Keratinocyte (primary cell): ENCODE measurements at regions not wholly inside any gene's neighbourhood (a gene's known extent, or its start where the extent isn't known, plus 50 kb on each side); places are given as distances from the start of the nearest gene placed in this dataset.

Experiments
- DNase-seq: peaks from one replicate; pipeline ENCODE4 v3.0.0-alpha.2; 2011; ENCODE audit warnings: low read depth, missing footprints, low spot score
- FAIRE-seq: peaks from 2 replicates; lab custom pipeline; 2011; peaks lifted over from hg19 to GRCh38; lab: Jason Lieb, UNC
- H2AFZ ChIP-seq: 2 replicates; pipeline ENCODE4 v1.6.0; 2012; ENCODE audit warnings: low read length, control low read depth, inconsistent platforms; ENCODE audit not compliant: control insufficient read depth
- H3K27ac ChIP-seq: 2 replicates; pipeline ENCODE4 v1.5.1; 2011; ENCODE audit warnings: low read length; ENCODE audit not compliant: control insufficient read depth, insufficient read depth
- H3K27me3 ChIP-seq: 3 replicates; pipeline ENCODE4 v1.6.0; 2011; ENCODE audit warnings: low read length; ENCODE audit not compliant: control insufficient read depth, insufficient read depth; ENCODE audit errors: extremely low read depth
- H3K36me3 ChIP-seq, 2 experiments: 2 replicates in 1 of 2; 3 replicates in 1 of 2; pipeline ENCODE4 v1.5.1; 2011; ENCODE audit warnings: low read length in 2 of 2, mild to moderate bottlenecking in 1 of 2; ENCODE audit not compliant: control insufficient read depth in 2 of 2, insufficient read depth in 2 of 2; ENCODE audit errors: extremely low read depth in 1 of 2
- H3K4me1 ChIP-seq: 3 replicates; pipeline ENCODE4 v1.5.1; 2011; ENCODE audit warnings: low read length; ENCODE audit not compliant: control insufficient read depth, insufficient read depth; ENCODE audit errors: extremely low read depth
- H3K4me2 ChIP-seq: 3 replicates; pipeline ENCODE4 v1.6.0; 2011; ENCODE audit warnings: low read depth, low read length; ENCODE audit not compliant: control insufficient read depth, insufficient read depth; ENCODE audit errors: extremely low read depth
- H3K4me3 ChIP-seq, 3 experiments: fragments of 200-600 bp in 1 of 3; sonication (generic) in 1 of 3; 2 replicates in 2 of 3; 3 replicates in 1 of 3; pipeline ENCODE4 v1.5.1; 2011 to 2016; ENCODE audit warnings: low read length in 3 of 3, mild to moderate bottlenecking in 3 of 3, control low read depth in 2 of 3, inconsistent platforms in 1 of 3, low read depth in 1 of 3, mixed read lengths in 1 of 3, mixed run types in 1 of 3, moderate library complexity in 1 of 3; ENCODE audit not compliant: control insufficient read depth in 2 of 3, insufficient read depth in 2 of 3; ENCODE audit errors: extremely low read depth in 1 of 3
- H3K79me2 ChIP-seq: 2 replicates; pipeline ENCODE4 v1.6.0; 2012; ENCODE audit warnings: low read length; ENCODE audit not compliant: control insufficient read depth, insufficient read depth
- H3K9ac ChIP-seq: 3 replicates; pipeline ENCODE4 v1.6.0; 2011; ENCODE audit warnings: low read length; ENCODE audit not compliant: control insufficient read depth, insufficient read depth; ENCODE audit errors: extremely low read depth
- H3K9me1 ChIP-seq: 3 replicates; pipeline ENCODE4 v1.6.0; 2011; ENCODE audit warnings: low read length; ENCODE audit not compliant: control insufficient read depth, insufficient read depth; ENCODE audit errors: extremely low read depth
- H3K9me3 ChIP-seq: 2 replicates; pipeline ENCODE4 v1.5.1; 2012; ENCODE audit warnings: low read depth, low read length; ENCODE audit not compliant: control insufficient read depth
- H4K20me1 ChIP-seq: 3 replicates; pipeline ENCODE4 v1.6.0; 2011; ENCODE audit warnings: low read length; ENCODE audit not compliant: control insufficient read depth, insufficient read depth; ENCODE audit errors: extremely low read depth
- CTCF ChIP-seq, 3 experiments: IDR thresholded peaks in 1 of 3; conservative IDR thresholded peaks in 1 of 3; optimal IDR thresholded peaks in 1 of 3; 2 replicates in 2 of 3; 3 replicates in 1 of 3; pipeline versions ENCODE3 to v1.5.1; 2011; ENCODE audit warnings: low read length in 3 of 3, mild to moderate bottlenecking in 3 of 3, moderate library complexity in 2 of 3, control low read depth in 1 of 3, inconsistent platforms in 1 of 3; ENCODE audit not compliant: insufficient read depth in 2 of 3; ENCODE audit errors: extremely low read depth in 1 of 3
- EZH2 ChIP-seq: IDR thresholded peaks from one replicate; pipeline ENCODE4 v1.6.1; 2012; ENCODE audit warnings: inconsistent platforms, mild to moderate bottlenecking, low read length, moderate library complexity
- dilution Hi-C: fragments of 300-500 bp; cut with MboI; formaldehyde crosslinking; loops from one replicate; pipeline ENCODE4 v1.7.0; 2020; ENCODE audit warnings: low sequenced_read_pairs; ENCODE audit not compliant: extremely low pct_ligation_motif_present

GRCh38 chr7:54112567-54112966 is 429.6 kb upstream of the VSTM2A start:
- Histone ChIP-seq H2AFZ (no peak overlapping the region), H3K9me3 (no peaks in the 10 kb centered on the region), H3K4me3 (no peak overlapping the region), H3K4me1 (peaks cover 5% of the 10 kb centered on the region), H3K79me2 (no peaks in the 10 kb centered on the region), H3K4me2 (no peak overlapping the region), H3K36me3 (no peaks in the 10 kb centered on the region), H3K27me3 (no peaks in the 10 kb centered on the region), H3K27ac (no peak overlapping the region), H4K20me1 (no peaks in the 10 kb centered on the region), H3K9ac (no peak overlapping the region), H3K9me1 (no peaks in the 10 kb centered on the region)
- dilution Hi-C loops, result no loop called here
- TF ChIP-seq EZH2, result no peak
- TF ChIP-seq CTCF (optimal IDR thresholded peaks at IDR 0.05 in 1 of 3, IDR thresholded peaks at IDR 0.05 in 1 of 3, conservative IDR thresholded peaks at IDR 0.05 in 1 of 3; ENCODE audit: extremely low read depth in 1 of 3, insufficient read depth in 2 of 3, low read length in 3 of 3), result no peak
- DNase-seq, result no peak
- peak; percentile 9 for FAIRE-seq

GRCh38 chr7:54115028-54115763 is 427.0 kb upstream of the VSTM2A start:
- no peak overlapping the region for H2AFZ ChIP-seq
- no peaks in the 10 kb centered on the region for H3K9me1 ChIP-seq
- H3K27ac ChIP-seq, result no peak overlapping the region
- H3K36me3 ChIP-seq, result no peaks in the 10 kb centered on the region
- H3K4me2 ChIP-seq, result no peak overlapping the region
- H3K9ac ChIP-seq, result no peak overlapping the region
- no peak overlapping the region for H3K4me3 ChIP-seq
- no peak for FAIRE-seq
- no peak for DNase-seq
- no peaks in the 10 kb centered on the region for H3K9me3 ChIP-seq
- no peaks in the 10 kb centered on the region for H3K27me3 ChIP-seq
- H4K20me1 ChIP-seq, result no peaks in the 10 kb centered on the region
- TF ChIP-seq CTCF (optimal IDR thresholded peaks at IDR 0.05 in 1 of 3, IDR thresholded peaks at IDR 0.05 in 1 of 3, conservative IDR thresholded peaks at IDR 0.05 in 1 of 3; ENCODE audit: extremely low read depth in 1 of 3, insufficient read depth in 2 of 3, low read length in 3 of 3), result no peak
- TF ChIP-seq EZH2, result no peak
- dilution Hi-C loops, result no loop called here
- H3K79me2 ChIP-seq, result no peaks in the 10 kb centered on the region
- H3K4me1 ChIP-seq, result no peaks in the 10 kb centered on the region
